ENCODE measurements at regions not wholly inside any gene's neighbourhood (a gene's known extent, or its start where the extent isn't known, plus 50 kb on each side); places are given as distances from the start of the nearest gene placed in this dataset.
A peak's percentile ranks its signal among the peaks of the same experiment; 100 is the strongest.

DNA sequence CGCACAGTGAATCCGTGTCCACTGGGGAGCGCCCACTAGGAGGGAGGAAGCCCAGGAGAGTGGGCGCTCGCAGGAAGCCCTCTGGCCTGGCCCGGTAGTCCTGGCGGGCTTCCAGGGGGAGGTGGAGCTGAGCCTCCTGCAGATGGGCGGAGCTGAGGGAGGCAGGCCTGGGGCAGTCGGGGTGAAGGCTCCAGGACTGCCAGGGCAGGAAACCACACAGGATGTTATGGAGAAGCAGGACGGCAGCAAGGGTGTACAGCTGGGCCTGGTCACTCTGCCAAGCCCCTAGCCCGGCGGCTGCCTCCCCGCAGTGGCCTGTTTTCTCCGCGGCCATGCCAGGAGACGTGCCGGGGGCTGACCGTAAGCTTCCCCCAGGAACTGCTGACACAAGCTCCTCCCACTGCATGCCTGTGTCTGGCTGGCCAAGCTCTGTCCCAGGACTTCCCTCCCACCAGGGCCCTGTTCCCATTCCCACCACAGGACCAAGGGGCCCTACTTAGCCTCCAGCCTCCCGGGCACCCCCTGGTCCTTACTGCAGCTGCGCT, 143.4 kb upstream of the C14orf180 start:
- H3K27me3 Mint-ChIP-seq: peaks cover 2% of the 10 kb centered on the region
- peak in 1 of 14 experiments; percentile 28 for DNase-seq
- H3K27ac Mint-ChIP-seq: no peak overlapping the region
- ATAC-seq (ENCODE audit: poor library complexity): no peak
- CTCF ChIA-PET: no interaction called here
- no peaks in the 10 kb centered on the region for H3K9me3 Mint-ChIP-seq
- no peaks in the 10 kb centered on the region for H3K36me3 Mint-ChIP-seq (ENCODE audit: low read depth)
- no peak for TF ChIP-seq CTCF (IDR thresholded peaks at IDR 0.05)
- POLR2A ChIA-PET: no interaction called here
- intact Hi-C loops (cut with DNase I, micrococcal nuclease): no loop called here
- no peak overlapping the region for H3K4me3 Mint-ChIP-seq
- Histone ChIP-seq H3K36me3 (ENCODE audit: insufficient read depth, low read length) (no peaks in the 10 kb centered on the region), H3K9me3 (ENCODE audit: control insufficient read depth in 1 of 2, insufficient read depth in 1 of 2, low read length in 2 of 2) (no peaks in the 10 kb centered on the region), H3K4me1 (ENCODE audit: insufficient read depth, low read length) (peaks cover 2% of the 10 kb centered on the region), H3K27me3 (ENCODE audit: control insufficient read depth in 1 of 2, insufficient read depth in 2 of 2, low read length in 2 of 2) (peaks cover 0 to 2% of the 10 kb centered on the region in 2 experiments), H3K27ac (ENCODE audit: low read depth in 1 of 2, low read length in 2 of 2) (no peak overlapping the region), H3K4me3 (ENCODE audit: low read length) (no peak overlapping the region)
- no peaks in the 10 kb centered on the region for H3K4me1 Mint-ChIP-seq (ENCODE audit: low read depth)

GRCh38 chr14:104436741-104437701, 142.5 kb upstream of the C14orf180 start:
- Mint-ChIP-seq H3K4me3 (no peak overlapping the region), H3K9me3 (no peaks in the 10 kb centered on the region), H3K4me1 (ENCODE audit: low read depth) (no peaks in the 10 kb centered on the region), H3K36me3 (ENCODE audit: low read depth) (no peaks in the 10 kb centered on the region), H3K27me3 (no peaks in the 10 kb centered on the region), H3K27ac (no peak overlapping the region)
- TF ChIP-seq CTCF (IDR thresholded peaks at IDR 0.05): no peak
- H3K27ac ChIP-seq (ENCODE audit: low read depth in 1 of 2, low read length in 2 of 2): no peak overlapping the region
- H3K9me3 ChIP-seq (ENCODE audit: control insufficient read depth in 1 of 2, insufficient read depth in 1 of 2, low read length in 2 of 2): no peaks in the 10 kb centered on the region
- ATAC-seq (ENCODE audit: poor library complexity): no peak
- intact Hi-C loops (cut with DNase I, micrococcal nuclease): no loop called here
- no peak overlapping the region for H3K4me3 ChIP-seq (ENCODE audit: low read length)
- no peaks in the 10 kb centered on the region for H3K36me3 ChIP-seq (ENCODE audit: insufficient read depth, low read length)
- H3K4me1 ChIP-seq (ENCODE audit: insufficient read depth, low read length): peaks cover 2% of the 10 kb centered on the region
- H3K27me3 ChIP-seq (ENCODE audit: control insufficient read depth in 1 of 2, insufficient read depth in 2 of 2, low read length in 2 of 2): peaks cover 0 to 2% of the 10 kb centered on the region in 2 experiments
- peak in 1 of 14 experiments; percentile 28 for DNase-seq
- POLR2A ChIA-PET: no interaction called here
- CTCF ChIA-PET: no interaction called here

- POLR2A ChIA-PET: no interaction called here
- no peak overlapping the region for H3K4me3 Mint-ChIP-seq
- CTCF ChIA-PET: no interaction called here
- H3K27ac ChIP-seq (ENCODE audit: low read depth in 1 of 2, low read length in 2 of 2): no peak overlapping the region
- no peaks in the 10 kb centered on the region for H3K36me3 ChIP-seq (ENCODE audit: insufficient read depth, low read length)
- DNase-seq: no peak
- H3K36me3 Mint-ChIP-seq (ENCODE audit: low read depth): no peaks in the 10 kb centered on the region
- TF ChIP-seq CTCF (IDR thresholded peaks at IDR 0.05): no peak
- no peaks in the 10 kb centered on the region for H3K27me3 Mint-ChIP-seq
- H3K9me3 Mint-ChIP-seq: no peaks in the 10 kb centered on the region
- no peak overlapping the region for H3K4me3 ChIP-seq (ENCODE audit: low read length)
- H3K4me1 Mint-ChIP-seq (ENCODE audit: low read depth): no peaks in the 10 kb centered on the region
- H3K27ac Mint-ChIP-seq: no peak overlapping the region
- H3K9me3 ChIP-seq (ENCODE audit: control insufficient read depth in 1 of 2, insufficient read depth in 1 of 2, low read length in 2 of 2): no peaks in the 10 kb centered on the region
- peaks cover 0 to 2% of the 10 kb centered on the region in 2 experiments for H3K27me3 ChIP-seq (ENCODE audit: control insufficient read depth in 1 of 2, insufficient read depth in 2 of 2, low read length in 2 of 2)
- intact Hi-C loops (cut with DNase I, micrococcal nuclease): no loop called here
- peaks cover 2% of the 10 kb centered on the region for H3K4me1 ChIP-seq (ENCODE audit: insufficient read depth, low read length)
- ATAC-seq (ENCODE audit: poor library complexity): no peak
Observed at GRCh38 chr14:104437703-104438102, 141.9 kb upstream of the C14orf180 start.
